Body of pancreas (tissue), 4 donors: ENCODE measurements at regions not wholly inside any gene's neighbourhood (a gene's known extent, or its start where the extent isn't known, plus 50 kb on each side); places are given as distances from the start of the nearest gene placed in this dataset.

Source experiments
- ATAC-seq: fragments of 150-250 bp; one replicate; pipeline ENCODE4 v1.9.1; 2016
- DNase-seq, 4 donors: peaks; one replicate each; pipeline ENCODE4 v3.0.0-alpha.2; 2019
- H3K27ac ChIP-seq, 4 donors: fragments of 200-600 bp; sonication (generic); 1 replicate in 3 of 4; 2 replicates in 1 of 4; pipeline versions ENCODE4 v1.5.1 to v1.6.1; 2016 to 2019; ENCODE audit warnings: mild to moderate bottlenecking in 1 of 4, mixed read lengths in 1 of 4, moderate library complexity in 1 of 4
- H3K27me3 ChIP-seq, 2 donors: fragments of 200-600 bp; sonication (generic); one replicate each; pipeline ENCODE4 v1.6.0; 2016; ENCODE audit warnings: mild to moderate bottlenecking in 1 of 2
- H3K36me3 ChIP-seq, 2 donors: fragments of 200-600 bp; sonication (generic); replicated peaks in 1 of 2; 2 replicates each; pipeline ENCODE4 v1.5.1; 2016; ENCODE audit warnings: low read depth in 2 of 2; ENCODE audit not compliant: insufficient read depth in 1 of 2
- H3K4me1 ChIP-seq: fragments of 200-600 bp; sonication (generic); one replicate; pipeline ENCODE4 v1.6.0; 2016
- H3K4me3 ChIP-seq, 2 donors: fragments of 200-600 bp; sonication (generic); 1 replicate in 1 of 2; 2 replicates in 1 of 2; pipeline ENCODE4 v1.5.1; 2016 to 2019
- H3K9me3 ChIP-seq, 3 donors: fragments of 200-600 bp; sonication (generic); 1 replicate in 2 of 3; 2 replicates in 1 of 3; pipeline ENCODE4 v1.5.1; 2016
- CTCF ChIP-seq, 7 experiments: fragments of 450-650 bp in 4 of 7; fragments of 200-600 bp in 3 of 7; sonication (generic) in 3 of 7; IDR thresholded peaks; one replicate each; pipeline ENCODE4 v1.5.1; 2016 to 2019; ENCODE audit warnings: antibody characterized with exemption in 7 of 7
- POLR2A ChIP-seq, 3 donors: fragments of 450-650 bp; IDR thresholded peaks; one replicate each; pipeline ENCODE4 v1.6.1; 2016; ENCODE audit warnings: antibody characterized with exemption in 3 of 3, mild to moderate bottlenecking in 2 of 3
- WGBS, 2 donors: methylation state at CpG; one replicate each; pipeline ENCODE4 v1.1.5; 2017; 5-methylcytosine and 5-hydroxymethylcytosine counted together
- intact Hi-C: fragments of 100-400 bp; cut with DNase I; formaldehyde crosslinking; loops from one replicate; pipeline ENCODE4 v1.15.1; 2023

GRCh38 chr1:218828125-218828650 is 345.5 kb upstream of the LYPLAL1 start:
- intact Hi-C loops = no loop called here
- DNase-seq = no peak
- Histone ChIP-seq H3K27me3 (no peaks in the 10 kb centered on the region), H3K4me3 (no peak overlapping the region), H3K4me1 (no peaks in the 10 kb centered on the region), H3K36me3 (no peaks in the 10 kb centered on the region), H3K27ac (no peak overlapping the region), H3K9me3 (no peaks in the 10 kb centered on the region)
- ATAC-seq = no peak
- TF ChIP-seq CTCF (IDR thresholded peaks at IDR 0.05) (no peak), POLR2A (IDR thresholded peaks at IDR 0.05) (no peak)
- WGBS, 2 donors = 81 to 84% methylated on average over 3 of the region's 3 CpGs

- Histone ChIP-seq H3K36me3 (no peaks in the 10 kb centered on the region), H3K27ac (no peak overlapping the region), H3K9me3 (no peaks in the 10 kb centered on the region), H3K27me3 (no peaks in the 10 kb centered on the region), H3K4me3 (no peak overlapping the region), H3K4me1 (no peaks in the 10 kb centered on the region)
- WGBS, 2 donors = 62 to 76% methylated on average over 3 of the region's 3 CpGs
- TF ChIP-seq CTCF (IDR thresholded peaks at IDR 0.05) (no peak), POLR2A (IDR thresholded peaks at IDR 0.05) (no peak)
- no peak for DNase-seq
- no peak for ATAC-seq
- intact Hi-C loops = no loop called here
Measured at GRCh38 chr1:218829097-218829496, 344.6 kb upstream of the LYPLAL1 start.

DNA sequence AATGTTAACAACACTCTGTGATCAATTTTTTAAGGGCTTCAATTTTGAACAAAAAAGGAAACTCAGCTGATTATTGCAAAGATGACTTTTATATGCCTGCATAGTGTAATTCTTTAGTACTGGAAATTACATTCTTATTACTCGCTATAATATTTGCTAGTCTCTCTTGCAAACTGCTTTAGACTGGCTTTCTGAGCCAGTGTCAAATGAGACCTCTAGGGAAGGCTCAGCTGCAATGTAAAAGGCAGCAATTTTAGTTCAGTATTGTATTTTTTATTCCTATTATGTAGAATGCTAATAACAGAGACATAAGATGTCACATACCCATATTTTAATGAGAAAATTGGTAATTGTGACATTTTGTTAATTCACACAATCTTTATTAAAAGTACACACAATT is 338.1 kb upstream of the LYPLAL1 start:
- intact Hi-C loops = no loop called here
- H3K27me3 ChIP-seq = no peaks in the 10 kb centered on the region
- ATAC-seq = no peak
- H3K27ac ChIP-seq = no peak overlapping the region
- no peak for DNase-seq
- H3K4me3 ChIP-seq = no peak overlapping the region
- no peaks in the 10 kb centered on the region for H3K4me1 ChIP-seq
- no peaks in the 10 kb centered on the region for H3K36me3 ChIP-seq
- WGBS, 2 donors = 90 to 93% methylated on average over 1 of the region's 1 CpG
- no peaks in the 10 kb centered on the region for H3K9me3 ChIP-seq
- TF ChIP-seq CTCF (IDR thresholded peaks at IDR 0.05) (no peak), POLR2A (IDR thresholded peaks at IDR 0.05) (no peak)

- no peak for TF ChIP-seq CTCF (IDR thresholded peaks at IDR 0.05)
- TF ChIP-seq POLR2A (IDR thresholded peaks at IDR 0.05) = no peak
- intact Hi-C loops = no loop called here
- no peaks in the 10 kb centered on the region for H3K9me3 ChIP-seq
- H3K4me1 ChIP-seq = no peaks in the 10 kb centered on the region
- no peak for DNase-seq
- H3K27me3 ChIP-seq = no peaks in the 10 kb centered on the region
- ATAC-seq = no peak
- 72 to 75% methylated on average over 3 of the region's 3 CpGs for WGBS, 2 donors
- no peaks in the 10 kb centered on the region for H3K36me3 ChIP-seq
- H3K4me3 ChIP-seq = no peak overlapping the region
- H3K27ac ChIP-seq = no peak overlapping the region
Measured at GRCh38 chr1:218836264-218836663, 337.4 kb upstream of the LYPLAL1 start.

DNA sequence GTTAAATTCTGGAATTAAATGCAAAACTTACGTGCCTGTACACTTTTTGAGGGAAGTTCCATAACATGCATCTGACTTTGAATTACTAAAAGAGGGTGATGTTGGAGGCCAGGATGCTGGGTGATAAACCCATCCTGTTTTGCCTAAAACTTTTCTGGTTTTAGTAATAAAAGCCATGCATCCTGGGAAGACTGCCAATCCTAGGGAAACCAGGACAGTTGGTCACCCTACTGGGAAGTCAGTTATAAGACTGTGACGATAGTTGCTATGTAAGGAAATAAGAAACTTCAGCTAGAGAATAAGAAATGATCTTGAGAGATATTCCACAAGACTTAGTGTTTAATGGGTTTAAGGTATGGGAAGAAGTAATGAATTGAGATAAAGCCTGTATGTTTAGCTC is 336.6 kb upstream of the LYPLAL1 start:
- H3K4me1 ChIP-seq = no peaks in the 10 kb centered on the region
- no peak overlapping the region for H3K27ac ChIP-seq
- no peaks in the 10 kb centered on the region for H3K36me3 ChIP-seq
- H3K9me3 ChIP-seq = no peaks in the 10 kb centered on the region
- no peaks in the 10 kb centered on the region for H3K27me3 ChIP-seq
- TF ChIP-seq POLR2A (IDR thresholded peaks at IDR 0.05) (no peak), CTCF (IDR thresholded peaks at IDR 0.05) (no peak)
- DNase-seq (no peak), ATAC-seq (no peak)
- H3K4me3 ChIP-seq = no peak overlapping the region
- intact Hi-C loops = no loop called here
- WGBS, 2 donors = 85% methylated on average over 2 of the region's 2 CpGs
